Kidney (tissue), 13 donors: ENCODE measurements at regions not wholly inside any gene's neighbourhood (a gene's known extent, or its start where the extent isn't known, plus 50 kb on each side); places are given as distances from the start of the nearest gene placed in this dataset.

Source experiments
- DNase-seq, 5 donors: peaks; one replicate each; pipeline ENCODE4 v3.0.0-alpha.2; 2013 to 2020
- FAIRE-seq: peaks from 2 replicates; lab custom pipeline; 2012; peaks lifted over from hg19 to GRCh38; lab: Jason Lieb, UNC
- H3K27ac ChIP-seq, 2 donors: one replicate each; pipeline ENCODE4 v1.7.0; 2013; ENCODE audit warnings: low read depth in 2 of 2, low read length in 2 of 2, inconsistent platforms in 1 of 2
- H3K27me3 ChIP-seq: one replicate; pipeline ENCODE4 v1.7.1; 2013; ENCODE audit warnings: low read length, inconsistent platforms; ENCODE audit not compliant: control insufficient read depth, insufficient read depth
- H3K36me3 ChIP-seq, 3 donors: one replicate each; pipeline versions ENCODE4 v1.7.0 to v1.7.1; 2013; ENCODE audit warnings: low read length in 3 of 3, control low read depth in 1 of 3, inconsistent platforms in 1 of 3; ENCODE audit not compliant: insufficient read depth in 3 of 3, control insufficient read depth in 2 of 3
- H3K4me1 ChIP-seq, 3 donors: one replicate each; pipeline versions ENCODE4 v1.7.0 to v1.7.1; 2013; ENCODE audit warnings: low read length in 3 of 3, inconsistent platforms in 1 of 3, low read depth in 1 of 3; ENCODE audit not compliant: control insufficient read depth in 2 of 3, insufficient read depth in 2 of 3
- H3K4me3 ChIP-seq, 3 donors: one replicate each; pipeline versions ENCODE4 v1.7.0 to v1.8.1; 2013; ENCODE audit warnings: low read length in 3 of 3, control low read depth in 1 of 3, inconsistent platforms in 1 of 3
- H3K9ac ChIP-seq, 3 donors: one replicate each; pipeline versions ENCODE4 v1.7.0 to v1.7.1; 2013; ENCODE audit warnings: low read length in 3 of 3, control low read depth in 1 of 3, inconsistent platforms in 1 of 3
- H3K9me3 ChIP-seq, 3 donors: one replicate each; pipeline versions ENCODE4 v1.7.0 to v1.7.1; 2013; ENCODE audit warnings: low read length in 3 of 3, control low read depth in 1 of 3, inconsistent platforms in 1 of 3; ENCODE audit not compliant: control insufficient read depth in 2 of 3, insufficient read depth in 1 of 3
- intact Hi-C: fragments of 100-400 bp; cut with DNase I; formaldehyde crosslinking; loops from one replicate; pipeline ENCODE4 v1.11.1; 2022
- TF ChIP-seq, protein P1 (sequence below): IDR thresholded peaks from 3 replicates; pipeline ENCODE4 v1.5.1; 2012; ENCODE audit warnings: mild to moderate bottlenecking, moderate library complexity, borderline replicate concordance; ENCODE audit not compliant: insufficient read depth; ENCODE audit errors: extremely low read depth
- donor health status: control.
- donor health status: control.
- donor health status: control.
- donor health status: control.
- donor health status: control.
- donor health status: DM: yes; HTN: yes; CAD: no.
- donor health status: Normal renal cell carcinoma (clear cell type).

- Histone ChIP-seq H3K9me3 (no peaks in the 10 kb centered on the region), H3K9ac (no peak overlapping the region), H3K27ac (no peak overlapping the region), H3K4me1 (no peaks in the 10 kb centered on the region), H3K36me3 (no peaks in the 10 kb centered on the region), H3K27me3 (no peaks in the 10 kb centered on the region), H3K4me3 (no peak overlapping the region)
- no peak for FAIRE-seq
- intact Hi-C loops, result no loop called here
- TF ChIP-seq, protein P1, sequence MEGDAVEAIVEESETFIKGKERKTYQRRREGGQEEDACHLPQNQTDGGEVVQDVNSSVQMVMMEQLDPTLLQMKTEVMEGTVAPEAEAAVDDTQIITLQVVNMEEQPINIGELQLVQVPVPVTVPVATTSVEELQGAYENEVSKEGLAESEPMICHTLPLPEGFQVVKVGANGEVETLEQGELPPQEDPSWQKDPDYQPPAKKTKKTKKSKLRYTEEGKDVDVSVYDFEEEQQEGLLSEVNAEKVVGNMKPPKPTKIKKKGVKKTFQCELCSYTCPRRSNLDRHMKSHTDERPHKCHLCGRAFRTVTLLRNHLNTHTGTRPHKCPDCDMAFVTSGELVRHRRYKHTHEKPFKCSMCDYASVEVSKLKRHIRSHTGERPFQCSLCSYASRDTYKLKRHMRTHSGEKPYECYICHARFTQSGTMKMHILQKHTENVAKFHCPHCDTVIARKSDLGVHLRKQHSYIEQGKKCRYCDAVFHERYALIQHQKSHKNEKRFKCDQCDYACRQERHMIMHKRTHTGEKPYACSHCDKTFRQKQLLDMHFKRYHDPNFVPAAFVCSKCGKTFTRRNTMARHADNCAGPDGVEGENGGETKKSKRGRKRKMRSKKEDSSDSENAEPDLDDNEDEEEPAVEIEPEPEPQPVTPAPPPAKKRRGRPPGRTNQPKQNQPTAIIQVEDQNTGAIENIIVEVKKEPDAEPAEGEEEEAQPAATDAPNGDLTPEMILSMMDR, result no peak
- DNase-seq, result no peak
Observed at GRCh38 chr3:187551416-187551815, 118.8 kb downstream of the SST start.

- intact Hi-C loops, result no loop called here
- no peak overlapping the region for H3K9ac ChIP-seq
- no peak for FAIRE-seq
Observed at GRCh38 chr3:187550446-187550845, 119.7 kb downstream of the SST start.

GRCh38 chr3:187545366-187545765 lies 124.8 kb downstream of the SST start:
- Histone ChIP-seq H3K9ac (no peak overlapping the region), H3K9me3 (no peaks in the 10 kb centered on the region), H3K4me3 (no peak overlapping the region), H3K27me3 (no peaks in the 10 kb centered on the region), H3K27ac (no peak overlapping the region), H3K4me1 (no peaks in the 10 kb centered on the region), H3K36me3 (no peaks in the 10 kb centered on the region)
- intact Hi-C loops, result no loop called here
- FAIRE-seq (no peak), DNase-seq (no peak)
- TF ChIP-seq, protein P1, result no peak

More at GRCh38 chr3:187550446-187550845, 119.7 kb downstream of the SST start:
- DNase-seq, result no peak
- Histone ChIP-seq H3K9me3 (no peaks in the 10 kb centered on the region), H3K27ac (no peak overlapping the region), H3K4me3 (no peak overlapping the region), H3K4me1 (no peaks in the 10 kb centered on the region), H3K36me3 (no peaks in the 10 kb centered on the region), H3K27me3 (no peaks in the 10 kb centered on the region)
- TF ChIP-seq, protein P1, result no peak

DNA sequence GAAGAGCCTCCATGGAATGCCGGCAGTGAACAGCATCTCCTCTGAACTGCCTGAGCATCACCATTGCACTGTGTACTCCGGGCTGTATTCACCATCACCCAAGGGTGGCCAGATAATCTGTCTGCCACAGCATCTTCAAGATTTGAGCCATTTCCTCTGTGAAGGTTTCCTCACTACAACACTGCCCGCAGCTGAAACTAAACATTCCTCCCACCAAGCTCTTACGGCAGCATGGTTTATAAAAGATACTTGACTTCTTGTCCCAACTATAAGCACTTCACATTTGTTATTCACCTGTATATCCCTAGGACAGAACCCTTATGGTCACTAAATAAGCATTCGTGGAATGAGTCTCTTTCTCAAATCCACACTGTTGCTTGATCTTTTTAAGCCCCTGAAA lies 125.9 kb downstream of the SST start:
- TF ChIP-seq, protein P1, result no peak
- H3K4me3 ChIP-seq, result no peak overlapping the region
- DNase-seq, result no peak
- H3K9me3 ChIP-seq, result no peaks in the 10 kb centered on the region
- no peak overlapping the region for H3K27ac ChIP-seq
- no peaks in the 10 kb centered on the region for H3K36me3 ChIP-seq
- H3K4me1 ChIP-seq, result no peaks in the 10 kb centered on the region
- H3K27me3 ChIP-seq, result no peaks in the 10 kb centered on the region
- FAIRE-seq, result no peak
- intact Hi-C loops, result no loop called here
- no peak overlapping the region for H3K9ac ChIP-seq
